22Rv1 (cell line): ENCODE measurements at regions not wholly inside any gene's neighbourhood (a gene's known extent, or its start where the extent isn't known, plus 50 kb on each side); places are given as distances from the start of the nearest gene placed in this dataset.

Experiments used
- ZFX ChIP-seq: fragments of 450-650 bp; IDR thresholded peaks from 2 replicates; pipeline ENCODE4 v1.6.1; 2017; ENCODE audit warnings: antibody characterized with exemption, borderline replicate concordance
- TF ChIP-seq, protein P1 (sequence below): fragments of 450-650 bp; IDR thresholded peaks from 2 replicates; pipeline ENCODE4 v1.5.1; 2017; ENCODE audit warnings: mild to moderate bottlenecking

DNA sequence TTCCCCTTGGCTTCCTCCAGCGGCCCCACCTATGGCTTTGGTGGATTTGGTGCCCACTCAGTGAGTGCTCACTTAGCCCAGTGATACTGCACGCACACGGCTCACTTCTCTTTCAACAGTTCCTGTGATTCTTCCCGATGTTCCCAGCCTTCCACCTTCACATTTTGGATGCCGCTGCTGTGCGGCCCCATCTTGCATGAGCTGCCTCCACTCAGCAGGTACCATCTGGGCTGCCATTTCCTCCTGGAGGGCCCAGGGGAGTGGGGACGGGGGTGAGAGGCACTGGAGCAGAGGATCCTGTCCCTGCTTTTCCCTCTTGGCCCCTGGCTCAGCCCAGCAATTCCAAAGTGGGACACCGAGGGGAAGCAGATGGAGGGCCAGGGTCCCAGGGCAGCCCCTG lies 323.3 kb upstream of the ZNF32 start:
- no peak for TF ChIP-seq ZFX
- TF ChIP-seq, protein P1, sequence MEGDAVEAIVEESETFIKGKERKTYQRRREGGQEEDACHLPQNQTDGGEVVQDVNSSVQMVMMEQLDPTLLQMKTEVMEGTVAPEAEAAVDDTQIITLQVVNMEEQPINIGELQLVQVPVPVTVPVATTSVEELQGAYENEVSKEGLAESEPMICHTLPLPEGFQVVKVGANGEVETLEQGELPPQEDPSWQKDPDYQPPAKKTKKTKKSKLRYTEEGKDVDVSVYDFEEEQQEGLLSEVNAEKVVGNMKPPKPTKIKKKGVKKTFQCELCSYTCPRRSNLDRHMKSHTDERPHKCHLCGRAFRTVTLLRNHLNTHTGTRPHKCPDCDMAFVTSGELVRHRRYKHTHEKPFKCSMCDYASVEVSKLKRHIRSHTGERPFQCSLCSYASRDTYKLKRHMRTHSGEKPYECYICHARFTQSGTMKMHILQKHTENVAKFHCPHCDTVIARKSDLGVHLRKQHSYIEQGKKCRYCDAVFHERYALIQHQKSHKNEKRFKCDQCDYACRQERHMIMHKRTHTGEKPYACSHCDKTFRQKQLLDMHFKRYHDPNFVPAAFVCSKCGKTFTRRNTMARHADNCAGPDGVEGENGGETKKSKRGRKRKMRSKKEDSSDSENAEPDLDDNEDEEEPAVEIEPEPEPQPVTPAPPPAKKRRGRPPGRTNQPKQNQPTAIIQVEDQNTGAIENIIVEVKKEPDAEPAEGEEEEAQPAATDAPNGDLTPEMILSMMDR, result no peak
